ENCODE measurements at regions not wholly inside any gene's neighbourhood (a gene's known extent, or its start where the extent isn't known, plus 50 kb on each side); places are given as distances from the start of the nearest gene placed in this dataset.

- DNase-seq, result no peak
Measured at GRCh38 chr5:164950927-164951326, 1445.5 kb downstream of the MAT2B start.

GRCh38 chr5:164951570-164951969 lies 1446.2 kb downstream of the MAT2B start:
- DNase-seq, result no peak

DNA sequence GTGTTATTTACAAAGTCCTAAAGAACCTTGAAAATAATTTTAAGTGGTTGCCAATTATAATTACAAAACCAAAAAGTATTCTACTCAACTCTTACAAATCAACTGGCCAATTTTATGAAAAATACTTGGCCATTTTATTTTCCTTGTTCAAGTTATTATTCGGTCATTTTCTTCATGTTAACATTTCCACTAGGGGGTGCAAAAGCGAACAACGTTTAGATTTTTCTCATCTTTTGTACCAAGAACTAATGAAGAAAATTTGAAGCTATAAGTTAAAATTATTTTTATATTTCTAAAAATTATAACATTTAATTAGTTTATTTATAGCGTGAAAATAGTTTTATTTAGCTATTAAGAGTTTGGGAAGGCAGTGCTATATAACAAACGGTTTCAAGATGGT lies 1453.3 kb downstream of the MAT2B start:
- no peak for DNase-seq

- no peak for DNase-seq
Measured at GRCh38 chr5:164959761-164960160, 1454.3 kb downstream of the MAT2B start.

DNA sequence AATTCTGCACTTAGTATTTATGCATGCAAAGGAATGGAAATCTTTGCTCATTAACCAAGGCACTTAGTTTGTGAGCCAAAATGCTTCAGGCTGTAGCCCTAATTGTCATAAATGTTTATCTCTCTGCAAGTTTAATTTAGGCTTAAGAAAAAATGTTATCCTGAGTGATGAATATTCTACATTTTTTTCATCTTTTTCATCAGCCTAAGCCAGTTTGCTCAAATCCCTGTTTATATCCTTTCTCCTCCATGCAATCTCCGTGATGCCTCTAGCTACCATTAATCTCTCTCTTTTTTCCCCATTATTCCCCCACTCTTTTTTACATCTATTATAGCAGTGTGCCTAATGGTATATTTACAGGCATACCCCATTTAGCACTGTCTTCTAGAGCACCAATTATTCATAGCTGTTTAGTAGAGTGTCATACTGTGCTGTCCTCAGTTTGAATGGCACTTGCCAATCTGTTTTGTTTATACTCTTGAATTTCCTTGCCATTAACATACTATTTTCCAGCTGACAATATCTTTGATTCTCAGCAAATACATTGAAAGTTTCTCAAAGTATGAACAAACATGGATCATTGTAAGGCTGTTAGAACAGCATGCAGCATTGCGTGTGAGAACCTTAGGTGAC lies 1457.0 kb downstream of the MAT2B start:
- DNase-seq, result no peak

- no peak for DNase-seq
Measured at GRCh38 chr5:164966611-164967010, 1461.2 kb downstream of the MAT2B start.

DNA sequence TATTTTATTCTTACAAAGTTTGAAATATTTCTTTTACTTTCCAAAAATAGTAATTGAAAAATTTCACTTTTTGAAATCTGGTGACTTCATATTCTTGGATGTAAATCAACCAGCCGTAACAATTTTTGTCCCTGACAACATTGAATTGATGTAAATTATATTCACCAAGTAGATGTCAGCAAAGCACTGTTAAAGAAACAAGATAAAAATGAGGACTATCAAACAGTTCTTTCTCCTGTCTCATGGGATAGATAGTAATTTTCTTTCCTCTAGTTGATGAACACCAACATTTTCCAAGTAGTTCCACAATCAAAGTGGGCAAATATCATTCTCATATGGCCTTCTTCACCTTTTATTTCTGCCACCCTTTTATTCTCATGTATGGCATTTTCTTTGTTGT lies 1461.9 kb downstream of the MAT2B start:
- no peak for DNase-seq

DNA sequence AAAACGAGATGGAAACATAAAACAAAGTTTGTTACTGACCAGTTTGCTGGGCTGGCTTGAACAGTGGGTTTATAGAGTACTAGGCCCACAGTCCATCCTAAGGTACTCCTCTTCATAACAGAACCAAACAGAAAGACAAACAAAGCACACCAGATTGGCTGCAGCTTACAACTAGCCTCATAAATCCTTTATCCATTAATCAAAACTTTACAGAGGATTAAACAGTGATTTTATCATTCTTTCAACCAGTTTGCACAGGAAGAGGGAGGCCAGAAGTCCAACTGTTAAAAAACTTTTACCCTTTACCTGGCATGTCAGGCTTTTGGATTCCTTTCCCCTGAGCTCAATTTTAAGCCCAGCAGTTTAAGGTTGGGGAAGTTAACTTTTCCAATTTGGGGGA lies 1467.6 kb downstream of the MAT2B start:
- no peak for DNase-seq

- DNase-seq, result no peak
Measured at GRCh38 chr5:164975986-164976385, 1470.6 kb downstream of the MAT2B start.

- no peak for DNase-seq
Measured at GRCh38 chr5:164980480-164980879, 1475.1 kb downstream of the MAT2B start.

DNA sequence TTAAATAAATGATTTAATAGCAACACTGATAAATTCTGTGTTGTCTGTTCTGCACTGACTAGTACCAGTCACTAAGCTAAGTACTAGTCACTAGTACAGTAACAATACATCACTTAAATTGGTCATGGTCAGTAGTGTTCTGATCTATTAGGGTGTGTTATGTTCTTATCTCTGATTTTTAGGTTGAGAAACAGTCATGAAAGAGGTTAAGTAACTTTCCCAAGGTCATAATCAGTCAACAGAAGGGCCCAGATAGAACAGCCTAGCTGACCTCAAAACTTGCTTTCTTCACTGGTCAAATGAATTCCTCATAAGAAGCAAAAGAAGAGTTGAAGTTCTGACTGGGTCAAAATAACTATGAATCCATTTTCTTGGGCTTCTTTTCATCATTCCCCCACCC lies 1492.7 kb downstream of the MAT2B start:
- DNase-seq, result no peak

DNA sequence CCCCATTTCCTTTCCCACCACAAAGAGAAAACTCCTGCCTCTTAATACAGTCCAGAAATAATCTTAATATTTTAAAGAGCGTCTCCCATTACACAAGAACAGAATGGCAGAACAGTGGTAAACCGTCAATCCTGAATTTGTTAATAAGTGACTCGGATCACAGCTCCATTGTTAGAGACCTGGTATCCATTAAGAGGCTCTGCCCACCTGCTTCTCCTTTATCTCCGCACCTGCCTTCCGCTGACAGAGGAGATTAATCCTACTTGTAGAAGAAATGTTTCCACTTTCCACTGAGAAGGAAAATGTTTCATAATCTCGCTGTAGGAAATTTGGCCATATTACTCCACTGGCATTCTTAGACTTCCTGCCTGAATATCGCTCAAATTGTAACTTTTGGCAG lies 1493.2 kb downstream of the MAT2B start:
- no peak for DNase-seq

DNA sequence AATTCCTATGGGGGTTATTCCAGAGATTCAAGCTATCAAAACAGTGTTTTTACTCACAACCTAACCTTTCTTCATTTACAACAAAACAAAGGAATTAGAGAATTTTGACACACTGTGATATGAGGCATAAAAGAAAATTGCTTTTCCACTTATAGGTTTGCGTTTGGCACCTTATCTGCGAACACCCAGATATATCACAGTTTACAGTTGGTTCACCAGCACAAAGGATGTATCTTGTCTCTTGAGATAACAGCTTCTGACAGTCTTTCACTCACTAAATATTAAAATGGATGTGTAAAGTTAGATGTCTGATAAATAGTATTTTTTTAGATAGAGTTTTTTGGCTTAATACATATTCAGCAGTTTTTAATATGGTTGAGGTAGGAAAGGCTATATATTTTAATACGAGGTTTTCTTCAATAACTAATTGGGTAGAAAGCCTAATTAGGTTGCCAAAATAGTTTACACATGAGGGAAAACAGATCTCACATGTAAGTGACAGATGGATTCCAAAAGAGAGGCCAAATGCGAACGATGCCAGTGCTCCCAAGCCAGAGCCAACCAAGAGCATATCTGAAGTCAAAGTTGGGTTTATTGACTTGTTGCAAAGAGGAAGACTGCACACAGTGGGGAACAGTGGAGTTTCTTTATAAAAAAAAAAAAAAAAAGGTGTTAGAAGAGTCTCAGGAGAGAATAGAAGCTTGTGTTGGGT lies 1495.2 kb downstream of the MAT2B start:
- DNase-seq, result no peak

- DNase-seq, result no peak
Measured at GRCh38 chr5:165003283-165003682, 1497.9 kb downstream of the MAT2B start.

GRCh38 chr5:165004175-165004574 lies 1498.8 kb downstream of the MAT2B start:
- no peak for DNase-seq

GRCh38 chr5:165014439-165014838 lies 1509.0 kb downstream of the MAT2B start:
- no peak for DNase-seq

DNA sequence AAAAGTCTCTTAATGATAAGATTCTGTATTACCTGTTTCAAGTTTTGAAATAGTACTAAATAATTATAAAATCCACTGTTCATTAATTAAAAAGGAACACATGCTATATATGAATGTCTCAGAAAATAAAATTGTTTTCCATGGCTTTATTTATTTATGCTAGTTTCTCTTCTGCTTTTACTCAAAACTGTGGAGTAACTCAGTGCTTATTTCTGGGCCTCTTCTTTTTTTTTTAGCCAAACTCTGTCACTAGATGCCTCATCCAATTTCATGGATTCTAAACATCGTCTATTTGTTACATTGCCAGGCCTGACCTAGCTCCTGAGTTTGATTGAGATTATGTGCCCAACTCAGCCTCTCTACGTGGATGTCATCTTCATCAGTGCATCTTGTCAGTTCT lies 1509.7 kb downstream of the MAT2B start:
- DNase-seq, result no peak

DNA sequence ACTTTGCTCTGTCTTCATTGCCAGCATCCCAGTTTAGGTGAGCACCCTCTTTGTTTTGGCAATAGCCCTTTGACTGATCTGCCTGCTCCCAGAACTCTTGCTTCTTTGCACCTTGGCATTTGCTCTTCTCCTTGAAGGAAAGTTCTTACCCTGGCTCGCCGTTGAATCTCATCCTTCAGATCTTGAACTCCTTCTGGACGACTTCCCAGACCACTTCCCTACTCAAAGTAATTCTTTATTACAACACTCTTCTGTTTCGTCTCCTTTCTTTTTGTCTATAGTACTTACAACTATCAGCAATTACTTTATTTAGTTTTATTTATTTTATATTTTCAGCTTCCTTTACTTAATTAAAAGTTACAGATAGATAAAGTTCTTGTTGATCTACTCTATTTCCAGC lies 1510.1 kb downstream of the MAT2B start:
- DNase-seq, result no peak

- DNase-seq, result no peak
Measured at GRCh38 chr5:165026971-165027370, 1521.6 kb downstream of the MAT2B start.

DNA sequence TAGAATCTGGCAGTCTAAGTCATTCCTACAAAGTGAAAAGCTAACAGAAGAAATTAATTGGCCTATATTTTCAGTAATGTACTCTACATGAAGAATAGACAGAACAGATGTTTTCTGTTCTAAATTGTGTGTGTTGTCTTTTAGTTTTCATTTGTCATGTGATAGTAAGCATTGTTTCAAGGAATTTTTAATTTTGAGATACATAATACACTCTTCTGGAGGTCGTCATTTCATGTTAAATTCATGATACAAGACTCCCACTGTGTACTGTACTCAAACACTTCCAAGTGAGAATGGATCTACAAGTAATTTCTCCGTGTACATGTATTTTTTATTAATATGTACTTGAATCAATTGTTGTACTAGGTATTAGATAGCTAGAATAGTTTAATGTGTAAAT lies 1522.9 kb downstream of the MAT2B start:
- DNase-seq, result no peak

- DNase-seq, result no peak
Measured at GRCh38 chr5:165029099-165029870, 1523.9 kb downstream of the MAT2B start.

DNA sequence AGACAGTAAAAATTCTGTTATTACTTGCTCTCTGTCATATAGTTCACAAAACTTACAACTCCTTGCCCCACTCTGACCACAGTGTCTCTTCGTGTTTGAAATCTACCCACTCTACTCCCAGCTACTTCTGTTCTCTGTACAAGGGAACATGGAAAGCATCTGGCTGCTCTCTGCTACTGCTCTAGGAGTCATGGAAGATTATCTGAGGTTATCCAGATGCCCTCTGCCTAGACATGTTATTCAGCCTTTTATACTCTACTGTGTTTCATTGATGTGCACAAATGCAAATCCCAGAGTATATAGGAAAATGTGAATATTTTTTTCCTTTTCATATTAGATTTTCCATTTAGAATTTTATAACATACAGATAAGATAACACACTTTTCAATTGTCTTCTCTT lies 1525.6 kb downstream of the MAT2B start:
- no peak for DNase-seq

- no peak for DNase-seq
Measured at GRCh38 chr5:165031371-165031770, 1526.0 kb downstream of the MAT2B start.

GRCh38 chr5:165035520-165035919 lies 1530.1 kb downstream of the MAT2B start:
- no peak for DNase-seq

Measured in COR-L47 (cell line).